ENCODE measurements at regions not wholly inside any gene's neighbourhood (a gene's known extent, or its start where the extent isn't known, plus 50 kb on each side); places are given as distances from the start of the nearest gene placed in this dataset.

GRCh38 chr5:146394486-146394885 is 52.6 kb upstream of the TCERG1 start:
- no peaks in the 10 kb centered on the region for H3K4me1 ChIP-seq (replicated peaks; ENCODE audit: insufficient read depth)
- no peaks in the 10 kb centered on the region for H3K9me3 ChIP-seq (ENCODE audit: insufficient read depth, low read depth)
- H3K4me2 ChIP-seq = no peak overlapping the region
- no peak for DNase-seq
- BruUV-seq (replicated peaks) = no TSS peak
- TF ChIP-seq EZH2 (IDR thresholded peaks at IDR 0.05; ENCODE audit: low read depth) = no peak
- TF ChIP-seq, protein P1, sequence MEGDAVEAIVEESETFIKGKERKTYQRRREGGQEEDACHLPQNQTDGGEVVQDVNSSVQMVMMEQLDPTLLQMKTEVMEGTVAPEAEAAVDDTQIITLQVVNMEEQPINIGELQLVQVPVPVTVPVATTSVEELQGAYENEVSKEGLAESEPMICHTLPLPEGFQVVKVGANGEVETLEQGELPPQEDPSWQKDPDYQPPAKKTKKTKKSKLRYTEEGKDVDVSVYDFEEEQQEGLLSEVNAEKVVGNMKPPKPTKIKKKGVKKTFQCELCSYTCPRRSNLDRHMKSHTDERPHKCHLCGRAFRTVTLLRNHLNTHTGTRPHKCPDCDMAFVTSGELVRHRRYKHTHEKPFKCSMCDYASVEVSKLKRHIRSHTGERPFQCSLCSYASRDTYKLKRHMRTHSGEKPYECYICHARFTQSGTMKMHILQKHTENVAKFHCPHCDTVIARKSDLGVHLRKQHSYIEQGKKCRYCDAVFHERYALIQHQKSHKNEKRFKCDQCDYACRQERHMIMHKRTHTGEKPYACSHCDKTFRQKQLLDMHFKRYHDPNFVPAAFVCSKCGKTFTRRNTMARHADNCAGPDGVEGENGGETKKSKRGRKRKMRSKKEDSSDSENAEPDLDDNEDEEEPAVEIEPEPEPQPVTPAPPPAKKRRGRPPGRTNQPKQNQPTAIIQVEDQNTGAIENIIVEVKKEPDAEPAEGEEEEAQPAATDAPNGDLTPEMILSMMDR (conservative IDR thresholded peaks at IDR 0.05) = no peak
- H3K79me2 ChIP-seq (ENCODE audit: low read depth) = no peaks in the 10 kb centered on the region
- ChIA-PET POLR2A (ENCODE audit: unreplicated experiment) (no interaction called here), CTCF (no interaction called here)
- no peak overlapping the region for H2AFZ ChIP-seq
- H3K27me3 ChIP-seq (ENCODE audit: insufficient read depth, low read depth) = peaks cover 50% of the 10 kb centered on the region
- no peaks in the 10 kb centered on the region for H3K9me2 ChIP-seq (ENCODE audit: insufficient read depth)
- H3K36me3 ChIP-seq (ENCODE audit: low read depth) = no peaks in the 10 kb centered on the region
- H4K20me1 ChIP-seq (ENCODE audit: insufficient read depth) = no peaks in the 10 kb centered on the region
- no peak overlapping the region for H3K4me3 ChIP-seq
- intact Hi-C loops (cut with micrococcal nuclease; ENCODE audit: unreplicated experiment) = no loop called here
- H3K27ac ChIP-seq = no peak overlapping the region
- no peaks in the 10 kb centered on the region for H3F3A ChIP-seq (ENCODE audit: insufficient read depth, low read depth)

DNA sequence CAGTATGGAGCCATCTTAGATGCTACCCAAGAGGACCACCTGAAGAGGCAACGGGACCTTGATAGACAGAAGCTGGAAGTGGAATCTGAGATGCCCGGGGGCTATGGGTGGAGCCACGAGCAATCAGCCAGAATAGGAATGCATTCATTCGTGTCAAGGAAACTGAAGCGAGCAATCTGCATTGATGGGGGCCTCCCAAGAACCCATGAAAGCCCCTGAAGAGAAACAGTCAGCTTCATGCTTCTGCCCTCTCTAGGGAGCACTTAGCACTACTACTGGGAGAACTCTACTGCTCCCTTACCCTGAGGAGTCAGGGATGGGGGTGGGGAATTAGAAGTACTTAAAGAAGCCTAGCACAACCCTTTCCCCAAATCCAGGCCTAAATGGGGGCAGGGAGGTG is 51.9 kb upstream of the TCERG1 start:
- no peak overlapping the region for H3K4me3 ChIP-seq
- H3K36me3 ChIP-seq (ENCODE audit: low read depth) = no peaks in the 10 kb centered on the region
- no peaks in the 10 kb centered on the region for H3K79me2 ChIP-seq (ENCODE audit: low read depth)
- H4K20me1 ChIP-seq (ENCODE audit: insufficient read depth) = no peaks in the 10 kb centered on the region
- no peak overlapping the region for H3K27ac ChIP-seq
- TF ChIP-seq, protein P1 (conservative IDR thresholded peaks at IDR 0.05) = no peak
- TF ChIP-seq EZH2 (IDR thresholded peaks at IDR 0.05; ENCODE audit: low read depth) = no peak
- CTCF ChIA-PET = interaction anchor here (0.5 kb wide), 2 partner anchors 109 to 1428 kb away, joined by 5 to 6 read pairs; no protein-coding TSS in a partner anchor
- no peaks in the 10 kb centered on the region for H3K9me2 ChIP-seq (ENCODE audit: insufficient read depth)
- no peaks in the 10 kb centered on the region for H3F3A ChIP-seq (ENCODE audit: insufficient read depth, low read depth)
- H3K4me1 ChIP-seq (replicated peaks; ENCODE audit: insufficient read depth) = no peaks in the 10 kb centered on the region
- H3K9me3 ChIP-seq (ENCODE audit: insufficient read depth, low read depth) = no peaks in the 10 kb centered on the region
- no TSS peak for BruUV-seq (replicated peaks)
- POLR2A ChIA-PET (ENCODE audit: unreplicated experiment) = no interaction called here
- no peak overlapping the region for H3K4me2 ChIP-seq
- intact Hi-C loops (cut with micrococcal nuclease; ENCODE audit: unreplicated experiment) = no loop called here
- DNase-seq = no peak
- peaks cover 56% of the 10 kb centered on the region for H3K27me3 ChIP-seq (ENCODE audit: insufficient read depth, low read depth)
- H2AFZ ChIP-seq = no peak overlapping the region

Measured in PC-9 (cell line).